ENCODE measurements at regions not wholly inside any gene's neighbourhood (a gene's known extent, or its start where the extent isn't known, plus 50 kb on each side); places are given as distances from the start of the nearest gene placed in this dataset.
A peak's percentile ranks its signal among the peaks of the same experiment; 100 is the strongest.
"Not testable (repeated sequence)": the region's sequence is repeated elsewhere in the genome, so short reads cannot be mapped to it uniquely, and the experiment has no call there.

DNA sequence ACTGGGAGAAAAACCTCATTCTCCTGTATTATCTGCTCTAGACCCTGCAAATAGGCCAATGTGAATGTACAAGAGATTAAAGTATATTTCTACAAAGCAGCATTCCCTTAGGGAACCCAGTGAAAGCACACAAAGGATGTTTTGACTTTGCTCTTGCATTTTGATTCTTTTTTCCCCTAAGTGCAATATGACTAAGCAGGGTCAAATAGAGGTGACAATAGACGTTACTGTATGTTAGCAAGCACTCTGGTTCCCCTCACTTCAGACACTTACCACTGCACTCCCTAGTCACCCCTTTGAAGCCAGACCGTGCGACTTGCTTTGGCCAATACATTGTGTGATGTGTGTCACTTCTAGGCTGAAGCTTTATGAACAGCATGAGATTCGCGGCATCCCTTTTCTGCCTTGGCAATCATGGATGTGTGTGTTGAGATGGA is 209.7 kb downstream of the RHOU start:
- H3K27me3 ChIP-seq (replicated peaks in 2 of 5; ENCODE audit: control insufficient read depth in 4 of 5, insufficient read depth in 5 of 5, low read length in 4 of 5) = no peaks in the 10 kb centered on the region
- no peak for DNase-seq
- no peak overlapping the region for H3K27ac ChIP-seq (ENCODE audit: insufficient read depth in 1 of 2, low read depth in 1 of 2, low read length in 2 of 2, poor library complexity in 1 of 2, severe bottlenecking in 2 of 2)
- POLR2A ChIA-PET = no interaction called here
- no peaks in the 10 kb centered on the region for H3K9me3 ChIP-seq (ENCODE audit: control extremely low read depth in 1 of 5, control insufficient read depth in 4 of 5, insufficient read depth in 2 of 5, low read depth in 1 of 5, low read length in 4 of 5)
- peaks cover 2 to 16% (median 11%) of the 10 kb centered on the region in 4 experiments for H3K4me1 ChIP-seq (ENCODE audit: control extremely low read depth in 1 of 4, control insufficient read depth in 4 of 4, insufficient read depth in 4 of 4, low read length in 3 of 4)
- no peak overlapping the region for H3K4me3 ChIP-seq (ENCODE audit: control insufficient read depth in 1 of 7, extremely low read depth in 1 of 7, insufficient read depth in 4 of 7, low read depth in 2 of 7, low read length in 6 of 7)
- no CpG with 5 or more reads among the region's 5 CpGs for WGBS (ENCODE audit: insufficient coverage)
- CTCF ChIA-PET = no interaction called here
- H3K36me3 ChIP-seq (ENCODE audit: control insufficient read depth in 4 of 4, insufficient read depth in 4 of 4, low read length in 3 of 4) = no peaks in the 10 kb centered on the region

DNA sequence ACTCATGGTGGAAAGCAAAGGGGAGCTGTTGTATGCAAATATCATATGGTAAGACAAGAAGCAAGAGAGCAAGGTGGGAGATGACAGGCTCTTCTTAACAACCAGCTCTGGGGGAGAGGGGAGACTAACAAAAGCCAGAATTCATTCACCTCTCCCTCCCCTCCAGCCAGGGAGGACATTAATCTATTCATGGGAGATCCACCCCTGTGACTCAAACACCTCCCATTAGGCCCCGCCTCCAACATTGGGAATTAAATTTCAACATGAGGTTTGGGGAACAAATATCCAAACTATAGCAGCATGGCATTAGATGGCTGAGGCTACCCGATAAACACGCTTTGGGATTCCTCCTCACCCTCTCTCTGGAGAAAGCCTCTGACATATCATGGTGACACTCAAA is 210.6 kb downstream of the RHOU start:
- no peak for DNase-seq
- no peaks in the 10 kb centered on the region for H3K27me3 ChIP-seq (replicated peaks in 2 of 5; ENCODE audit: control insufficient read depth in 4 of 5, insufficient read depth in 5 of 5, low read length in 4 of 5)
- H3K4me3 ChIP-seq (ENCODE audit: control insufficient read depth in 1 of 7, extremely low read depth in 1 of 7, insufficient read depth in 4 of 7, low read depth in 2 of 7, low read length in 6 of 7) = no peak overlapping the region
- no peaks in the 10 kb centered on the region for H3K9me3 ChIP-seq (ENCODE audit: control extremely low read depth in 1 of 5, control insufficient read depth in 4 of 5, insufficient read depth in 2 of 5, low read depth in 1 of 5, low read length in 4 of 5)
- 100% methylated on average over 3 of the region's 3 CpGs for WGBS (ENCODE audit: insufficient coverage)
- no peaks in the 10 kb centered on the region for H3K36me3 ChIP-seq (ENCODE audit: control insufficient read depth in 4 of 4, insufficient read depth in 4 of 4, low read length in 3 of 4)
- H3K4me1 ChIP-seq (ENCODE audit: control extremely low read depth in 1 of 4, control insufficient read depth in 4 of 4, insufficient read depth in 4 of 4, low read length in 3 of 4) = peaks cover 2 to 10% (median 9%) of the 10 kb centered on the region in 4 experiments
- ChIA-PET POLR2A (no interaction called here), CTCF (interaction anchor here (0.9 kb wide), 1 partner anchor 41 kb away, joined by 3 read pairs; no protein-coding TSS in a partner anchor)
- no peak overlapping the region for H3K27ac ChIP-seq (ENCODE audit: insufficient read depth in 1 of 2, low read depth in 1 of 2, low read length in 2 of 2, poor library complexity in 1 of 2, severe bottlenecking in 2 of 2)

DNA sequence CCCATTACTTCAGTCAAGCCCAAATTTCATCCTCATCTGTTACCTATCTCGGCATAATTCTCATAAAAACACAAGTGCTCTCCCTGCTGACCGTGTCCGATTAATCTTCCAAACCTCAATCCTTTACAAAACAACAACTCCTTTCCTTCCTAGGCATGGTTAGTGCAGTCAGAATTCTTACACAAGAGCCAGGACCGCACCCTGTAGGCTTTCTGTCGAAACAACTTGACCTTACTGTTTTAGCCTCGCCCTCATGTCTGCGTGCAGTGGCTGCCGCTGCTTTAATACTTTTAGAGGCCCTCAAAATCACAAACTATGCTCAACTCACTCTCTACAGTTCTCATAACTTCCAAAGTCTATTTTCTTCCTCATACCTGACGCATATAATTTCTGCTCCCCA is 214.3 kb downstream of the RHOU start:
- CTCF ChIA-PET; H3K36me3 ChIP-seq (ENCODE audit: control insufficient read depth in 4 of 4, insufficient read depth in 4 of 4, low read length in 3 of 4); H3K4me1 ChIP-seq (ENCODE audit: control extremely low read depth in 1 of 4, control insufficient read depth in 4 of 4, insufficient read depth in 4 of 4, low read length in 3 of 4); H3K27ac ChIP-seq (ENCODE audit: insufficient read depth in 1 of 2, low read depth in 1 of 2, low read length in 2 of 2, poor library complexity in 1 of 2, severe bottlenecking in 2 of 2); H3K9me3 ChIP-seq (ENCODE audit: control extremely low read depth in 1 of 5, control insufficient read depth in 4 of 5, insufficient read depth in 2 of 5, low read depth in 1 of 5, low read length in 4 of 5); DNase-seq; H3K4me3 ChIP-seq (ENCODE audit: control insufficient read depth in 1 of 7, extremely low read depth in 1 of 7, insufficient read depth in 4 of 7, low read depth in 2 of 7, low read length in 6 of 7); H3K27me3 ChIP-seq (replicated peaks in 2 of 5; ENCODE audit: control insufficient read depth in 4 of 5, insufficient read depth in 5 of 5, low read length in 4 of 5); POLR2A ChIA-PET: not testable (repeated sequence)
- WGBS (ENCODE audit: insufficient coverage) = 100% methylated on average over 6 of the region's 9 CpGs

DNA sequence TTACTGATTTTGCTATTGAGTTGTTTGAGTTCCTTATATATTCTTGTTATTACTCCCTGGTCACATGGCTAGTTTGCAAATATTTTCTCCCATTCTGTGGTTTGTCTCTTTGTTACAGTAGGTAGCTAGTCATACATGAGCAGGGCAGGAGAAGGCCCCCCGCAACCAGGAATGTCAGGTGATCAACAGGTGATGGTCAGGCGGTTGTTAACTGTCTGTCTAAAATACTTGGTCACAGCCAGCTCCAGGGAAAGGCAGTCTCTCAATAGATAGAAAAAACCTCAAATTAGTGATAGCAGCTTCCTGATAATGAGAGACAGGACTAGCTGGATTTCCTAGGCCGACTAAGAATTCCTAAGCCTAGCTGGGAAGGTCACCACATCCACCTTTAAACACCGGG is 217.9 kb downstream of the RHOU start:
- Histone ChIP-seq H3K4me3 (ENCODE audit: control insufficient read depth in 1 of 7, extremely low read depth in 1 of 7, insufficient read depth in 4 of 7, low read depth in 2 of 7, low read length in 6 of 7) (no peak overlapping the region), H3K27me3 (replicated peaks in 2 of 5; ENCODE audit: control insufficient read depth in 4 of 5, insufficient read depth in 5 of 5, low read length in 4 of 5) (no peaks in the 10 kb centered on the region), H3K27ac (ENCODE audit: insufficient read depth in 1 of 2, low read depth in 1 of 2, low read length in 2 of 2, poor library complexity in 1 of 2, severe bottlenecking in 2 of 2) (no peak overlapping the region), H3K36me3 (ENCODE audit: control insufficient read depth in 4 of 4, insufficient read depth in 4 of 4, low read length in 3 of 4) (no peaks in the 10 kb centered on the region), H3K4me1 (ENCODE audit: control extremely low read depth in 1 of 4, control insufficient read depth in 4 of 4, insufficient read depth in 4 of 4, low read length in 3 of 4) (no peaks in the 10 kb centered on the region), H3K9me3 (ENCODE audit: control extremely low read depth in 1 of 5, control insufficient read depth in 4 of 5, insufficient read depth in 2 of 5, low read depth in 1 of 5, low read length in 4 of 5) (no peaks in the 10 kb centered on the region)
- ChIA-PET CTCF (no interaction called here), POLR2A (no interaction called here)
- no peak for DNase-seq
- WGBS (ENCODE audit: insufficient coverage) = 100% methylated on average over 4 of the region's 4 CpGs

DNA sequence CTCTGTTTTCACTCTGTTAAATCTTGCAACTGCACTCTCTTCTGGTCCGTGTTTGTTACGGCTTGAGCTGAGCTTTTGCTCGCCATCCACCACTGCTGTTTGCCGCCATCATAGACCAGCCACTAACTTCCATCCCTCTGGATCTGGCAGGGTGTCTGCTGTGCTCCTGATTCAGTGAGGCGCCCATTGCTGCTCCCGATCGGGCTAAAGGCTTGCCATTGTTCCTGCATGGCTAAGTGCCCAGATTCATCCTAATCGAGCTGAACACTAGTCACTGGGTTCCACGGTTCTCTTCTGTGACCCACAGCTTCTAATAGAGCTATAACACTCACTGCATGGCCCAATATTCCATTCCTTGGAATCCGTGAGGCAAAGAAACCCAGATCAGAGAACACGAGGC is 218.5 kb downstream of the RHOU start:
- H3K27ac ChIP-seq (ENCODE audit: insufficient read depth in 1 of 2, low read depth in 1 of 2, low read length in 2 of 2, poor library complexity in 1 of 2, severe bottlenecking in 2 of 2); H3K4me3 ChIP-seq (ENCODE audit: control insufficient read depth in 1 of 7, extremely low read depth in 1 of 7, insufficient read depth in 4 of 7, low read depth in 2 of 7, low read length in 6 of 7); H3K36me3 ChIP-seq (ENCODE audit: control insufficient read depth in 4 of 4, insufficient read depth in 4 of 4, low read length in 3 of 4); POLR2A ChIA-PET; DNase-seq; H3K27me3 ChIP-seq (replicated peaks in 2 of 5; ENCODE audit: control insufficient read depth in 4 of 5, insufficient read depth in 5 of 5, low read length in 4 of 5); H3K9me3 ChIP-seq (ENCODE audit: control extremely low read depth in 1 of 5, control insufficient read depth in 4 of 5, insufficient read depth in 2 of 5, low read depth in 1 of 5, low read length in 4 of 5); H3K4me1 ChIP-seq (ENCODE audit: control extremely low read depth in 1 of 4, control insufficient read depth in 4 of 4, insufficient read depth in 4 of 4, low read length in 3 of 4); CTCF ChIA-PET: not testable (repeated sequence)
- WGBS (ENCODE audit: insufficient coverage) = 98% methylated on average over 10 of the region's 11 CpGs

DNA sequence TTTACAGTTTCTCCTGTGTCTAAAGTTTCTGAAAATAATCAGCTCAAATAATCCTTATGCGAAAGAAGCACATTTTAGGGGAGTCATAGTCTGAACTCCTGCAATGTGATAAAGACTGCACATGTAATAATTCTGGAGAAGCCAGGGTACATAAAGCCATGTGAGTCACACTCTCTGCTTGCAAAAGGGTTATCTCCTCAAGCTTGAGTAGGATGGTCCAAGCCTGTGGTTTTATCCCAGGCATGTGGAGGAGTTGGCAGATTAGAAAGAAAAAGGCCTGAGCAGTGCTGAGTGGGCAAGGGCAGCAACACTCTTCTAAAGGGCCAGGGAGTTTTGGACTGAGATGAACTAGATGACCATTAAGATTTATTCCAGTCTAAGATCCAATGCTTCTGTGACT is 220.4 kb downstream of the RHOU start:
- Histone ChIP-seq H3K4me1 (ENCODE audit: control extremely low read depth in 1 of 4, control insufficient read depth in 4 of 4, insufficient read depth in 4 of 4, low read length in 3 of 4) (peaks cover 0 to 3% (median 1%) of the 10 kb centered on the region in 4 experiments), H3K27me3 (replicated peaks in 2 of 5; ENCODE audit: control insufficient read depth in 4 of 5, insufficient read depth in 5 of 5, low read length in 4 of 5) (no peaks in the 10 kb centered on the region), H3K36me3 (ENCODE audit: control insufficient read depth in 4 of 4, insufficient read depth in 4 of 4, low read length in 3 of 4) (no peaks in the 10 kb centered on the region), H3K27ac (ENCODE audit: insufficient read depth in 1 of 2, low read depth in 1 of 2, low read length in 2 of 2, poor library complexity in 1 of 2, severe bottlenecking in 2 of 2) (no peak overlapping the region), H3K9me3 (ENCODE audit: control extremely low read depth in 1 of 5, control insufficient read depth in 4 of 5, insufficient read depth in 2 of 5, low read depth in 1 of 5, low read length in 4 of 5) (no peaks in the 10 kb centered on the region), H3K4me3 (ENCODE audit: control insufficient read depth in 1 of 7, extremely low read depth in 1 of 7, insufficient read depth in 4 of 7, low read depth in 2 of 7, low read length in 6 of 7) (no peak overlapping the region)
- ChIA-PET CTCF (no interaction called here), POLR2A (no interaction called here)
- 91% methylated on average over 1 of the region's 1 CpG for WGBS (ENCODE audit: insufficient coverage)
- peak in 1 of 3 donors; percentile 27 for DNase-seq

GRCh38 chr1:228956864-228957263 is 221.6 kb downstream of the RHOU start:
- Histone ChIP-seq H3K9me3 (ENCODE audit: control extremely low read depth in 1 of 5, control insufficient read depth in 4 of 5, insufficient read depth in 2 of 5, low read depth in 1 of 5, low read length in 4 of 5) (no peaks in the 10 kb centered on the region), H3K4me1 (ENCODE audit: control extremely low read depth in 1 of 4, control insufficient read depth in 4 of 4, insufficient read depth in 4 of 4, low read length in 3 of 4) (peaks cover 0 to 10% (median 5%) of the 10 kb centered on the region in 4 experiments), H3K4me3 (ENCODE audit: control insufficient read depth in 1 of 7, extremely low read depth in 1 of 7, insufficient read depth in 4 of 7, low read depth in 2 of 7, low read length in 6 of 7) (no peak overlapping the region), H3K36me3 (ENCODE audit: control insufficient read depth in 4 of 4, insufficient read depth in 4 of 4, low read length in 3 of 4) (no peaks in the 10 kb centered on the region), H3K27ac (ENCODE audit: insufficient read depth in 1 of 2, low read depth in 1 of 2, low read length in 2 of 2, poor library complexity in 1 of 2, severe bottlenecking in 2 of 2) (no peak overlapping the region), H3K27me3 (replicated peaks in 2 of 5; ENCODE audit: control insufficient read depth in 4 of 5, insufficient read depth in 5 of 5, low read length in 4 of 5) (no peaks in the 10 kb centered on the region)
- WGBS (ENCODE audit: insufficient coverage) = 98% methylated on average over 4 of the region's 5 CpGs
- ChIA-PET POLR2A (no interaction called here), CTCF (no interaction called here)
- DNase-seq = no peak
